HG02981 (cell line): ENCODE measurements at regions not wholly inside any gene's neighbourhood (a gene's known extent, or its start where the extent isn't known, plus 50 kb on each side); places are given as distances from the start of the nearest gene placed in this dataset.
"Not testable (repeated sequence)": the region's sequence is repeated elsewhere in the genome, so short reads cannot be mapped to it uniquely, and the experiment has no call there.

Source experiments
- ATAC-seq: cut with Tn5 transposase; IDR thresholded peaks from one replicate; pipeline ENCODE4 v1.9.1; 2021; ENCODE audit warnings: mild to moderate bottlenecking, moderate library complexity; ENCODE audit not compliant: unreplicated experiment

DNA sequence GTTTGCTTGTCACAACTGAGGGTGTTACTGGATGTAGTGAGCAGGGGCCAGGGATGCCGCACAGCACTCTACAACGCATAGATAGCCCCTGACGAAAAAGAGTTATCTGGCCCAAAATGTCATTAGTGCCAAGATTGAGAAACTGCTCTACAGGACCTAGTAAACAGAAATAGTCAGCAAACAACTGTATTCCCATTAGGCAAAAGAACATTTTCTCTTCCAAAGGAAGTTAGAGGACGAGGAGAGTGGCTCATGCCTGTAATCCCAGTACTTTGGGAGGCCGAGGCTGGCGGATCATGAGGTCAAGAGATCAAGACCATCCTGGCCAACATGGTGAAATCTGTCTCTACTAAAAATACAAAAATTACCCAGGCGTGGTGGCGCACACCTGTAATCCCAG lies 189.1 kb downstream of the DUSP10 start:
- ATAC-seq = not testable (repeated sequence)

DNA sequence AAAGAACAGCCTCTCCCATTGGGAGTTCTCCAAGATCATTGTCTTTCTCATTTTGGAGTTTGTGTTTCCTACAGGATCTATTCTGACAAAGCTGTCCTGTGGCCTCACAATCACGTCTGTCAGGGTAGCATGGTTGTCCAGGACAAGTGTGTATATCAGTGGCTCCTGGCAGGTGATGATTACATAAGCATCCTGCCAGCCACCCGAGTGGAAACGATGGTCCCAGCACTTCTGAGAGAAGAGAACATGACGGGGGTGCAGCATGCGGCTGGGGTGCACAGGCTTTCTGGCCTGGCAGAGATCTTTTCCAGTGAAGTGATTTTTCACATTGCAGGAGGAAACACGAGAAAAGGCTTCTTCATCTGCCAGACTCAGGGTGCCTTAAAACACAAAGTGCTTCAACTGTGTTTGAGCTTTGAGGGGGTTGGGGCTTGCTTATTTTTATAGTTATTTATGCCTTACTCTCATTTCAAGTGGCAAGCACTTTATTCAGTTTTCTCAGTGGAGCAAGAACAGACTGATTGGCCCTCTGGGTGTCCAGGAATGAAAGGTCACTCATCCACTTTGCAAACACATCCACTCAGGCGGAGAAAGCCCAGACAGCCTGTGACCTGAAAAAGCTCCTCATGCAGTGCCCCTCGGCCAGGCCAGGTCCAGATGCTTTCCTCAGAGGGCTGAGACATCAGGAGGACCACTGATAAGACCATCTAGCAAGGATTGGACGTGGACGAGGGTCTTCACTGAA lies 186.0 kb downstream of the DUSP10 start:
- no peak for ATAC-seq

- ATAC-seq = no peak
These were observed 185.5 kb downstream of the DUSP10 start for GRCh38 chr1:221556435-221556834.

GRCh38 chr1:221557013-221557412 lies 184.9 kb downstream of the DUSP10 start:
- no peak for ATAC-seq

- no peak for ATAC-seq
These were observed 183.5 kb downstream of the DUSP10 start for GRCh38 chr1:221558396-221558795.

DNA sequence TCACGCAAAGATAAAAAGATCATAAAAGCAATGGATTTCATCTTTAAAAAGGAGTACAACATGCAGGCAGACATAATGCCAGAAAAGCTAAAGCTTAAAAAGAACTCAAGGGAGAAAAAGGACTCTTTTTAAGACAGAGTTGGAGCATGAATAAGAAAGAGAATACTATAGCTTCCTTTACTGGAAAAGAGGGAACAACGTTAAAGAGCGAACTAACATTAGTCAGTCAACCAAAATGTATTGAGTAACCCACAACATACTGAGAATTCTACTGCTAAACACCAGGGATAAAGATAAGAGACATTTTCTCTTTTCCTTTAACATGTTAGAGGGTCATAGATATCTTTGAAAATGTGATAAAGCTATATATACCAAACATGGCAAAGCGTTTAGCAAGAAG lies 182.0 kb downstream of the DUSP10 start:
- ATAC-seq = no peak

DNA sequence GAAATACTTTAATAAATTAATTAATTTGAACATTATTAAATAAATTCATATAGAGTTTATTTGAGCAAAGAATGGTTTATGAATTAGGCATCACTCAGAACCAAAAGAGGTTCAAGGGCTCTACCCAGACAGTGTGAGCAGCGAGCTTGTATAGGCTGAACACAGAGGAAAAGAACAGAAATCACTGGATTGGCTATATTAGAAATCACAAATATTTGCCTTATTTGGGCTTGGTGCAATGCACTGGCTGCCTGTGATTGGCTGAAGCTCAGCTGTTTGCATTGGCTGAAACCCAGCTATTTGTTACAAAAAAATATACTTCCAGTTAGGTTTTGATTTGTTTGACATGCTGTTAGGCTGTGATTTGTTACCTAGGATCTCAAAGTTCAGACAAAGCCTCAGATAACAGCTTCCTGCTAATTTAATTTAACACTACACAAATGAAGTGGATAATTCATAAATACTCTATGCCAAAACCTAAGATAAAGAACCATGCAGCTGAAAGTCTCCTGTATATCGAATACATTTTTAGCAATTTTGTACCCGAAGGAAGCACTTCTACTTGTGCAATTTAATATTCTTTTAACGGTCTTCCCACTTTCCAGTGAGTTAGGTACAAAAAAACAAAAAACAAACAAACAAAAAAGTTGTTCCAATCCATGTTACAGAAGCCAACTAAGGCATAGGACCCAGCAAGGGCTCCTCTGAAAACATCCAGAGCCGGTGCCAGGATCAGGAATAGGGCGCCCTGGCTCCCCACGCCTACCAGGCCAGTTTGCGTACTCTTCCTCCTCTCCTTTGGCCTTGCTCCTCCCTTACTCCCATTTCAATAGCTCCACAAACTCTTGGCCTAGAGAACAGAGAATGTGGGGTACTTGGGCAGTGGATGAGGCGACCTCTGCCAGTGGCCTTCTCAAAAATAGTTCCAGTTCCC lies 179.1 kb downstream of the DUSP10 start:
- no peak for ATAC-seq

DNA sequence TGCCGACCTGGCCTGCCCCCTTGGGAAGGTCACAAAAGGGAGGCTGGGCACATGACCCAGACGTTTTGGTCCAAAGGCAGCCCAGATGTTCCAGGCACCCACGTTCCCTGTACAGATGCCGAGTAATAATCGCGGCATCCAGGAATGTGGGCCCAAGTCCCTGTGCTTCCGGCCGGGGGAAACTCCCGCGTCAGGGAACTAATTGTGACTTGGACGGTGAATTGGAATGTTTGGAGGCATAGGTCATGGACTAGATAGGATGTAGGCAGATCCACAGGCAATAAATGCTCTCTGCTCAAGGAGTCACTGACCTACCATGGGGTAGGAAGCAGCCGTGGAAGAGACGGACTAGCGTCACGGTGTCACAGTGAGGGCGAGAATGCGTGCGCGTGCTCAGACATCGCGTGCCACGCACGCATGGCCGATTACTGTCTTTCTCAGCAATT lies 178.4 kb downstream of the DUSP10 start:
- ATAC-seq = no peak

DNA sequence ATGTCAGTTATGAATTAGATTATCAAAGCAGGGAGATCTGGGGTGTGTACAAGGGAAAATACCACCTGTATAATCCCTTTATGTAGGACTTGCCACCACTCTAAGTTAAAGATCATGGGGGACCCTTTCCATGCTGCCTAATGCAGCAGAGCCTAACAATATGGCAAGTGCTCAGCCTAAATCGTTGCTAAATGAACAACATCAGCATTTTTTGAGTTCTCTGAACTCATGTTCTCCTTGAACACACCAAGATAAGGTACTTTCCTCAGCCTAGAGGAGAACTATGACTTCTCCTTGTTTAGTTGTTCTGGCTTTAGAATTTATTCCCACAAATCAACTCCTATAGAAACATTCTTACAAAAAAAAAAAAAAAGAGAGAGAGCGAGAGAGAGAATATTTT lies 177.0 kb downstream of the DUSP10 start:
- ATAC-seq = no peak

- ATAC-seq = no peak
These were observed 176.2 kb downstream of the DUSP10 start for GRCh38 chr1:221565711-221566110.

- no peak for ATAC-seq
These were observed 173.9 kb downstream of the DUSP10 start for GRCh38 chr1:221567859-221568507.

GRCh38 chr1:221573756-221574155 lies 168.1 kb downstream of the DUSP10 start:
- no peak for ATAC-seq

- ATAC-seq = no peak
These were observed 167.4 kb downstream of the DUSP10 start for GRCh38 chr1:221574529-221574928.

DNA sequence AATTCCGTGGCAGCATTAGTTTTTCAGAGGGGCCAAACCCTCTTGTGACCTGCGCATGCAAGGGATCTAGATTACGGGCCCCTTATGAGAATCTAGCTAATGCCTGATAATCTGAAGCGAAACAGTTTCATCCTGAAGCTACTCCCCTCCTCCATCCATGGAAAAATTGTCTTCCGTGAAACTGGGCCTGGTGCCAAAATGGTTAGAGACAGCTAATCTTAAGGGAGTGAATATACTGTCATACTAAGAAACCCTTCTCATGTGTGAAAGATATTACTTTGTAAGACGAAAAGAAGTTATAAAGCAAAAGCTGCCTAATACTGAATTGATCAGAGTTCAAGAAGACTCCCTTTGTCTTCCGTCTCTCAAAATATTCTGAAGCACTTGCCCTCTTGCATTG lies 166.3 kb downstream of the DUSP10 start:
- ATAC-seq = no peak

GRCh38 chr1:221576268-221576667 lies 165.6 kb downstream of the DUSP10 start:
- ATAC-seq = no peak

DNA sequence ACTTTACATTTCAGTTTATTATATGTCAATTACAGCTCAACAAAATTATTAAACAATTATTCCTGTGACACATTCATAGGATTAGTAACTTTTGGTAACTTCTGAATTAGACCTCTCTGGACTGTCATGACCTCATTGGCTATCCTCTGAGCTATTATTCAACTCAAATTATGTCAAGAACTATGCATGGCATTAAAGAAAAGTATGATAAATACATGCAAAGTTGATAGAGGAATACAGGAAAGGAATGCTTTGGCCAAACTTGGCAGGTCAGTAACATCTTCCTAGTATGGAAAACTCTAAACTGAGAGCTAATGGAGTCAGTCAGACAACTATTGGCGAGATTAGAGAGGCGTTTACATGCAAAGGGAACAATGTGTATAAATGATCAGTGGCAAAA lies 158.4 kb downstream of the DUSP10 start:
- ATAC-seq = no peak

GRCh38 chr1:221587013-221587412 lies 154.9 kb downstream of the DUSP10 start:
- not testable (repeated sequence) for ATAC-seq

- not testable (repeated sequence) for ATAC-seq
These were observed 150.6 kb downstream of the DUSP10 start for GRCh38 chr1:221591250-221591649.

DNA sequence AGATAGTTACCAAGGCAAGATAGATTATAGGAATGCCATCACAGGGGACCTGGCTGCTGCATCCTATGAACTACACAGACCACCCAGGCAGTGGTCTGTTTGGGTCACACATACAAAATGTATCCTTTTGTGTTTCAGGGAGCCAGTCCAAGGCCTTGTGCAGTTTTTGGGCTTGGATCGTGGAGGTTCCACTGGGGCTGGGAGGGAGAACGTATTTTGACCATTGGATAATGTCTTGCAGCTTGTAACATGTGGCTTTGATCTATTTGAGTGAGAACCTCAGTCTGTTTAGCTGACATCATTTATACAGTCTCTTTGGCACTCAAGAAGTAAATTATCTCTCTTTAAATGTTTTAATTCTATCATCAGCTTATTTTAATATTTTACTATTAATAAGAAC lies 147.3 kb downstream of the DUSP10 start:
- ATAC-seq = no peak

DNA sequence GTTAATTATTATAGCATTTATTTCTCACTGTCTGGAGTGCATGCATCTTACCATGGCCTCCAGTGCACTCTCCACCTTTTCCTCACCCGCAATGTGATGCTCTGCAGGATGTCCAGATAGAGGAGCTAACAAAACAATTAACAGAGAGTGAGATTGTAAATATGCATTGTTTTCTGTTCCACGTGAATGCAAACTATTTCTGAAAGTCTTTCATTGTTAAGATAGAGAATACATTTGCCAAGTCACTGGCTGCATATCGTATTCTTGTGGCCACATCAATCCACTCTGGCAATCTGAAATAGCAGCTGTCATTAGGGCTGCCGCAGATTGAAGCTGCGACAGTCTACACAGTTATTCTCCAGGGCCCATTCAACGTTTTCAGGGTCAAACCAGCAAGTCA lies 143.8 kb downstream of the DUSP10 start:
- ATAC-seq = no peak

DNA sequence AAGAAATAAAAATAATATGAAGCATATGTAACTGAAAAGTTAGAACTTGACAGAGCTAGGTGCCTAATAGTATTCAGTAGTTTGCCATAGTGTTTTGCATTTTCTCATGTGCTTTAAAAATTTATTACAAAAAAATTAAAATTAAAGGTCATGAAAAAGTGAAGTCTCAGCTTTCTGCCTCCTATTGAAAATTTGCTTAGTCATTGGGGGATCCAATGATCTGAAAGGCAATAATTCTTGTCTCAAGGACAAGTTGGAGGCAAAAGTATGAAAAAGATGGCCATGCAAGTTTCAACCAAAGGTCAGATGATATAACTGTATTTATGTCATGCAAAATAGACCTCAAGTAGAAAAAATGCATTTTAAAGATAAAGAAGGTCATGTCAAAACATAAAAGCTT lies 140.7 kb downstream of the DUSP10 start:
- ATAC-seq = no peak
